ENCODE measurements at regions not wholly inside any gene's neighbourhood (a gene's known extent, or its start where the extent isn't known, plus 50 kb on each side); places are given as distances from the start of the nearest gene placed in this dataset.

DNA sequence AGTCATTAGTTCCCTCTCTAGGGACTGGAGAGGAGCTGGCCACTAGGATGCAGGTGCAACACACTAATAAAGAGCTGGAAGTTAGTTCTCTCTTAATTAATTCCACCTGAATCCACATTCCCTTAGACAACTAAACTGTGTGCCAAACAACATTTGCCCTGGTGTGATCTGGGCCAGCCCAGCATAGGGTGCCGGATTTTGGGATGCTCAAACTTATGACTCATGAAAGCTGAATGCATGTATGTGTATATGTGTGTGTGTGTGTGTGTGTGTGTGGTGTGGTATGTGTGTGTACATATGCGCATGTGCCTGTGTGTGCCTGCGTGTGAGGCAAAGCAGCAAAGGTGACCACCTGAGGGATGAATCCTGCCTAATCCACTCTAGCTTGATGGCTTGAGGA lies 110.7 kb downstream of the EHF start:
- Histone ChIP-seq H3K9me3 (ENCODE audit: control insufficient read depth in 1 of 2, insufficient read depth in 1 of 2, low read depth in 1 of 2, low read length in 2 of 2) (no peaks in the 10 kb centered on the region), H3K4me2 (ENCODE audit: low read length) (no peak overlapping the region), H3K27ac (ENCODE audit: low read depth, low read length) (no peak overlapping the region), H3K4me1 (ENCODE audit: control insufficient read depth in 1 of 2, insufficient read depth in 2 of 2, low read length in 2 of 2) (peaks cover 0 to 11% of the 10 kb centered on the region in 2 experiments; a peak in 1 of 4 replicates), H3K9me2 (ENCODE audit: insufficient read depth) (no peaks in the 10 kb centered on the region), H2AFZ (ENCODE audit: low read depth, low read length, poor library complexity, severe bottlenecking) (no peak overlapping the region), H3K4me3 (replicated peaks in 1 of 2; ENCODE audit: low read depth in 1 of 2, low read length in 2 of 2) (no peak overlapping the region), H3K9ac (ENCODE audit: low read length) (no peak overlapping the region), H3K36me3 (ENCODE audit: control insufficient read depth in 1 of 2, insufficient read depth in 2 of 2, low read length in 2 of 2) (no peaks in the 10 kb centered on the region), H3K27me3 (ENCODE audit: insufficient read depth, low read length) (no peaks in the 10 kb centered on the region), H3K79me2 (ENCODE audit: insufficient read depth, low read length) (no peaks in the 10 kb centered on the region), H4K20me1 (ENCODE audit: insufficient read depth) (no peaks in the 10 kb centered on the region)
- ChIA-PET POLR2A (no interaction called here), RAD21 (ENCODE audit: low non-redundant PET in 1 of 2, low total read pairs in 2 of 2, uncharacterized antibody in 2 of 2, unreplicated experiment in 2 of 2) (no interaction called here), CTCF (no interaction called here)
- intact Hi-C loops (cut with micrococcal nuclease): no loop called here
- ATAC-seq (no peak), DNase-seq (ENCODE audit: low read depth, low spot score) (no peak)
- no TSS peak for BruUV-seq (replicated peaks)
- no peak for TF ChIP-seq ELF1 (IDR thresholded peaks at IDR 0.05; ENCODE audit: borderline replicate concordance, low read depth)

DNA sequence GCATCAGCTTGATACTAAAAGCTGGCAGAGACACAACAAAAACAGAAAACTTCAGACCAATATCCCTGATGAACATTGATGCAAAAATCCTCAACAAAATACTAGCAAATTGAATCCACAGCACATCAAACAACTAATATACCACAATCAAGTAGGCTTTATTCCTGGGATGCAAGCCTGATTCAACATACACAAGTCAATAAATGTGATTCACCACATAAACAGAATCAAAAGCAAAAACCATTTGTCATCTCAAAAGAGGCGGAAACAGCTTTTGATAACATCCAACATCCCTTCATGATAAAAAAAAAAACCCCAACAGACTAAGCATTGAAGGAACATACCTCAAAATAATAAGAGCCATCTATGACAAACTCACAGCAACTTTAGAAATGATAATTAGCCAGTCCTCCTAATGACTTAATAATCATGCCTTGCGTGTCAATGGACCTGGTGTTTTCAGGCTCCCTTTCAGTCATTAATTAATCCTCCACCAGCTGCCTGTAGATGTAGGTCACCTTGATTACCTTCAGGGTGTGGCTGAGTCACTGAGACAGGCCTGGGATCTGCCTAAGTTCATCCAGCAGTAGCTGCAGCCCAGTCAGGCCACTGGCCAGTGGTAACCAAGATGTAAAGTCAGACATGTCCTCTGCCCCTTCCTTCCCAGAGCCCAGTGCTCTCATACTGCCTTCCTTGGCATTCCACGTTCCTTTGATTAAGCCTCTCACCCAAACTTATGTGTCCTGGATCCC lies 109.8 kb downstream of the EHF start:
- Histone ChIP-seq H3K27me3 (ENCODE audit: insufficient read depth, low read length) (no peaks in the 10 kb centered on the region), H3K27ac (ENCODE audit: low read depth, low read length) (no peak overlapping the region), H4K20me1 (ENCODE audit: insufficient read depth) (no peaks in the 10 kb centered on the region), H3K79me2 (ENCODE audit: insufficient read depth, low read length) (no peaks in the 10 kb centered on the region), H3K9ac (ENCODE audit: low read length) (no peak overlapping the region), H3K9me3 (ENCODE audit: control insufficient read depth in 1 of 2, insufficient read depth in 1 of 2, low read depth in 1 of 2, low read length in 2 of 2) (no peaks in the 10 kb centered on the region), H3K36me3 (ENCODE audit: control insufficient read depth in 1 of 2, insufficient read depth in 2 of 2, low read length in 2 of 2) (no peaks in the 10 kb centered on the region), H3K9me2 (ENCODE audit: insufficient read depth) (no peaks in the 10 kb centered on the region), H2AFZ (ENCODE audit: low read depth, low read length, poor library complexity, severe bottlenecking) (no peak overlapping the region), H3K4me2 (ENCODE audit: low read length) (peak overlapping the region; percentile 20), H3K4me1 (ENCODE audit: control insufficient read depth in 1 of 2, insufficient read depth in 2 of 2, low read length in 2 of 2) (peaks cover 0 to 11% of the 10 kb centered on the region in 2 experiments; a peak in 1 of 4 replicates), H3K4me3 (replicated peaks in 1 of 2; ENCODE audit: low read depth in 1 of 2, low read length in 2 of 2) (no peak overlapping the region)
- ChIA-PET POLR2A (no interaction called here), RAD21 (ENCODE audit: low non-redundant PET in 1 of 2, low total read pairs in 2 of 2, uncharacterized antibody in 2 of 2, unreplicated experiment in 2 of 2) (no interaction called here), CTCF (no interaction called here)
- intact Hi-C loops (cut with micrococcal nuclease): no loop called here
- BruUV-seq (replicated peaks): no TSS peak
- ATAC-seq: no peak
- no peak for DNase-seq (ENCODE audit: low read depth, low spot score)
- TF ChIP-seq, protein P1, sequence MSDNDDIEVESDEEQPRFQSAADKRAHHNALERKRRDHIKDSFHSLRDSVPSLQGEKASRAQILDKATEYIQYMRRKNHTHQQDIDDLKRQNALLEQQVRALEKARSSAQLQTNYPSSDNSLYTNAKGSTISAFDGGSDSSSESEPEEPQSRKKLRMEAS (IDR thresholded peaks at IDR 0.05): no peak
- 0 out of 2 replicates have a peak, but pooled peaks have one; percentile 10 for TF ChIP-seq JUND (IDR thresholded peaks at IDR 0.05)
